ENCODE measurements at regions not wholly inside any gene's neighbourhood (a gene's known extent, or its start where the extent isn't known, plus 50 kb on each side); places are given as distances from the start of the nearest gene placed in this dataset.
"Not testable (repeated sequence)": the region's sequence is repeated elsewhere in the genome, so short reads cannot be mapped to it uniquely, and the experiment has no call there.

DNA sequence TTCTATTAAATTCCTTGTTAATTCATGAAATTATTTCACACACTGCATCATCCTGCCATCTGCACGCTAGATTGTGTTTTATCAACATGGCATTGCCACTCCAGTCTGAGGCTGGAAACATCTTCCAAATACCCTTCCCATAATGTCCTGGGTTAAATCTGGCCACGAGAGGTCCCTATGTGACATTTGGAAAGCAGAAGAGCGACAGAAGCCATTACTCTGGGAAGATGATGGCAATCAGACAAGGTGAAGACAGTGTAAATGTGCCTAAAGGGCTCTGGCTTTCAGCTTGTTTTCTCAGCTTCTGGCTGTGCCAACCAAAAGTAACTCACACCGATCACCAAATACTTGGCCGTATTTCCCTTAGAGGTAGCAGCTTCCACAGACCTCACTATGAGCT lies 144.8 kb downstream of the CAPZA3 start:
- H3K27ac ChIP-seq: no peak overlapping the region
- no peak for DNase-seq (ENCODE audit: low spot score)
- no peak overlapping the region for H3K4me3 ChIP-seq
- TF ChIP-seq, protein P1, sequence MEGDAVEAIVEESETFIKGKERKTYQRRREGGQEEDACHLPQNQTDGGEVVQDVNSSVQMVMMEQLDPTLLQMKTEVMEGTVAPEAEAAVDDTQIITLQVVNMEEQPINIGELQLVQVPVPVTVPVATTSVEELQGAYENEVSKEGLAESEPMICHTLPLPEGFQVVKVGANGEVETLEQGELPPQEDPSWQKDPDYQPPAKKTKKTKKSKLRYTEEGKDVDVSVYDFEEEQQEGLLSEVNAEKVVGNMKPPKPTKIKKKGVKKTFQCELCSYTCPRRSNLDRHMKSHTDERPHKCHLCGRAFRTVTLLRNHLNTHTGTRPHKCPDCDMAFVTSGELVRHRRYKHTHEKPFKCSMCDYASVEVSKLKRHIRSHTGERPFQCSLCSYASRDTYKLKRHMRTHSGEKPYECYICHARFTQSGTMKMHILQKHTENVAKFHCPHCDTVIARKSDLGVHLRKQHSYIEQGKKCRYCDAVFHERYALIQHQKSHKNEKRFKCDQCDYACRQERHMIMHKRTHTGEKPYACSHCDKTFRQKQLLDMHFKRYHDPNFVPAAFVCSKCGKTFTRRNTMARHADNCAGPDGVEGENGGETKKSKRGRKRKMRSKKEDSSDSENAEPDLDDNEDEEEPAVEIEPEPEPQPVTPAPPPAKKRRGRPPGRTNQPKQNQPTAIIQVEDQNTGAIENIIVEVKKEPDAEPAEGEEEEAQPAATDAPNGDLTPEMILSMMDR (IDR thresholded peaks at IDR 0.05): no peak

DNA sequence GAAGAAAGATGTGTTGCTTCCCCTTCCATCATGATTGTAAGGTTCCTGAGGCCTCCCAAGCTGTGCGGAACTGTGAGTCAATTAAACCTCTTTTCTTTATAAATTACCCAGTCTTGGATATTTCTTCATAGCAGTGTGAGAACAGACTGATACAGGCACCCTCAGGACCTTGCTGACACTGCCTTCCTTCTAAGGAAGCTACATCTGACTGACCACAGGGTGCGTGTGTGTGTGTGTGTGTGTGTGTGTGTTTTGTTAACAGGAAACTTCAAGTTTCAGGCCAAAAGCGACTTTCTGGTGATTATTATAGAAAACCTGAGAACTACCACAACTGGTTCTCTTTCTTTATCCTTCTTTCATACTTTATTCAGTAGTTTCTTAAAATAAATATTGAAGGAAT lies 149.0 kb downstream of the CAPZA3 start:
- no peak overlapping the region for H3K27ac ChIP-seq
- no peak for DNase-seq (ENCODE audit: low spot score)
- TF ChIP-seq, protein P1 (IDR thresholded peaks at IDR 0.05): no peak
- no peak overlapping the region for H3K4me3 ChIP-seq

DNA sequence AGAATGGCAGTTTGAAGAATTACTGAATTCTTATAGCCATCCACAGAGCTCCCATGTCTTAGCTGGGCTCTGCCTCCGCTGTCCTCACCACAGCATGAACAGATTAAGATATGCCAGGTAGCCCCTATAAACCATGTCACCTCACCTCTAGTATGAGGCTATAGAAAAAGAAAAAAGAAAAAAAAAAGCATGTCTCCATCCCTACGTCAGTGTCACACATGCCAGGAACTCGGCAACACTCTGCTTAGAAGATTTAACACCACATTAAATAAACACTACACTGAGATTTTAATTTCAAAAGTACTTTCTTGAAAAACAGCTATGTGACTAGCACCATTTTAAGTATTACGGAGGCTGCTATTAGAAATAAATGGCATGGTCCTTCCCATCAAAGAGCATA lies 149.4 kb downstream of the CAPZA3 start:
- TF ChIP-seq, protein P1 (IDR thresholded peaks at IDR 0.05): no peak
- Histone ChIP-seq H3K4me3 (no peak overlapping the region), H3K27ac (no peak overlapping the region)
- DNase-seq (ENCODE audit: low spot score): no peak

DNA sequence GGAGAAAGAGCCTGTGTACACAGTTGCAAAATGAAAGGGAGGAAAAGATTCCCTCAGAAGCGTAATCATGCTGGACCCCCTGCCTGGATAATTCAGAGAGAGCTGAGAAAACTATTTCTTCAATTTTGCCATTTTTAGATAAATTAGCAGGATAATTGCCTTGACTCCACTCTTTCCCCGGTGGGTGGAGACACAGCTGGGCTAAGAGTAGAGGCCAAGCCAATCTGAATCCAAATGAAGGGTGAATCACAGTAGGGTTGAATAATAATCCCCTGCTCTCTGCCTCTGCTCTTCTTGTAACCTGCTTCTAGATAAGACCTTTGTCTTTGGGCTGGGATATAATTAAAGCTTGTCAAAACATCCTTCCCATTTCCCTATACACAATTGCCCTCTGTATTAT lies 150.1 kb downstream of the CAPZA3 start:
- no peak overlapping the region for H3K27ac ChIP-seq
- DNase-seq (ENCODE audit: low spot score): no peak
- TF ChIP-seq, protein P1 (IDR thresholded peaks at IDR 0.05): no peak
- H3K4me3 ChIP-seq: no peak overlapping the region

DNA sequence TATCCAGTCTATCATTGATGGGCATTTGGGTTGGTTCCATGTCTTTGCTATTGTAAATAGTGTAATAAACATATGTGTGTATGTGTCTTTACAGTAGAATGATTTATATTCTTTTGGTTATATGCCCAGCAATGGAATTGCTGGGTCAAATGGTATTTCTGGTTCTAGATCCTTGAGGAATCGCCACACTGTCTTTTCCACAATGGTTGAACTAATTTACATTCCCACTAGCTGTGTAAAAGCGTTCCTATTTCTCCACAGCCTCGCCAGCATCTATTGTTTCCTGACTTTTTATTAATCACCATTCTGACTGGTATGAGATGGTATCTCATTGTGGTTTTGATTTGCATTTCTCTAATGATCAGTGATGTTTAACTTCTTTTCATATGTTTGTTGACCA lies 152.7 kb downstream of the CAPZA3 start:
- H3K4me3 ChIP-seq; DNase-seq (ENCODE audit: low spot score); H3K27ac ChIP-seq: not testable (repeated sequence)

DNA sequence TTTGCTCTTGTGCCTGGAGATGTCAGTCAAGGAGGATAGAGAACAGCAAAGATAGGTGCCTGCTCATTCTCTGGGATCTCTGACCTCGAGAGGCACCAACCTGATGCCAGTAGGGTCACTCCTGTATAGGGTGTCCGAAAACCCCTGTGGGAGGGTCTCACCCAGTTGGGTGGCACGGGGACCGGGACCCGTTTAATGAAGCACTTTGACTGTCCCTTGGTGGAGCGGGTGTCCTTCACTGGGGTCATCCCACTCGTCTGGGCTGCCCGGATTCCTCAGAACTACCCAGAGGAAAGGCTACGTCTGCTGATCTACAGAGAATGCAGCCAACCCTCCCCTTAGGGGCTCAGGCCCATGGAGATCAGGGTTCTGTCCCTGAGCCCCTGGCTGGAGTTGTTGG lies 157.6 kb downstream of the CAPZA3 start:
- DNase-seq (ENCODE audit: low spot score): no peak
- no peak overlapping the region for H3K27ac ChIP-seq
- TF ChIP-seq, protein P1 (IDR thresholded peaks at IDR 0.05): no peak

DNA sequence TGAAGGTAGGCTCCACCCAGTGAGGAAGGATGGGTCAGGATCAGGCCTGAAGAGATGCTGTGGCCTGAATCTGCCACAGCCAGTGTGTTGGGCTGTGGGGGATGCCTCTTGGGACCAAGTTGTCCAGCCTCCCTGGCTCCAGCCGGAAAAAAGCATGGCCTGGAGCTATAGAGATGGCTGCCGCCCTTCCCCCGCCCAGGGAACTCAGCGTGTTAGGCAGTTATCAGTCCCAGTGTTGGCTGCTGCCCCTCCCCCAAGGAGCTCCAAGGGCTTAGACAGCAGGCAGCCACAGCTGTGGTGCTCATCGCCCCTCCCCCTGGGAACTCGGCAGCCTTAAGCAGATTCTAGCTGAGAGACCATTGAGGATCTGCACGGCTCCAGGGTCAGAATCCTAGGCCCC lies 158.0 kb downstream of the CAPZA3 start:
- Histone ChIP-seq H3K27ac (no peak overlapping the region), H3K4me3 (no peak overlapping the region)
- TF ChIP-seq, protein P1 (IDR thresholded peaks at IDR 0.05): no peak
- no peak for DNase-seq (ENCODE audit: low spot score)

More for the DNA sequence above, 157.6 kb downstream of the CAPZA3 start:
- H3K4me3 ChIP-seq: no peak overlapping the region

DNA sequence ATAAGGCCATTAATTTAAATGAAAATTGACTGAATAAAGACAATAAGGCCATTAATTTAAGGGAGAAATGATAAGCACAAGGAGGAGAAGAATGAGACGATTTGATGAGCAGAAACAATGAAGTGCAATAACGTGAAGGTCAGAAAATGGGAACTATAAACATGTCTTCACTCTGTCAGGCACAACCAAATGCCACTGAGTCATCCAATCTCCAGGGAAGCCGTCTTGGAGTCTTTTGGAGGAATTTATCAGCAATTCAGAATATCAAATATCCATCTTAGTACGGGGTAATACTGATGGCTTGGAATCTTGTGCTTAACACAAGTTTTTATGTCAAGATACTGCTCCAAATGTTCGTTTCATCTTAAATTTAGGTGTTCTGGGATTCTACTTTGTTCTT lies 159.9 kb downstream of the CAPZA3 start:
- TF ChIP-seq, protein P1 (IDR thresholded peaks at IDR 0.05): no peak
- no peak overlapping the region for H3K27ac ChIP-seq
- H3K4me3 ChIP-seq: no peak overlapping the region
- DNase-seq (ENCODE audit: low spot score): no peak
